Kidney epithelial cell (primary cell): ENCODE measurements at regions not wholly inside any gene's neighbourhood (a gene's known extent, or its start where the extent isn't known, plus 50 kb on each side); places are given as distances from the start of the nearest gene placed in this dataset.
A peak's percentile ranks its signal among the peaks of the same experiment; 100 is the strongest.

Source experiments
- DNase-seq: peaks from one replicate; pipeline ENCODE4 v3.0.0-alpha.2; 2010; ENCODE audit warnings: low read depth
- H3K27me3 ChIP-seq: 2 replicates; pipeline ENCODE4 v1.6.0; 2011; ENCODE audit warnings: low read length; ENCODE audit not compliant: control insufficient read depth, insufficient read depth
- H3K36me3 ChIP-seq: 2 replicates; pipeline ENCODE4 v1.5.1; 2011; ENCODE audit warnings: low read length; ENCODE audit not compliant: control insufficient read depth, insufficient read depth
- H3K4me3 ChIP-seq: 2 replicates; pipeline ENCODE4 v1.5.1; 2011; ENCODE audit warnings: low read depth, mild to moderate bottlenecking, control low read depth, low read length
- CTCF ChIP-seq: IDR thresholded peaks from 2 replicates; pipeline ENCODE4 v1.5.1; 2011; ENCODE audit warnings: mild to moderate bottlenecking, moderate library complexity, low read length, control low read depth, inconsistent platforms; ENCODE audit not compliant: insufficient read depth, poor library complexity, severe bottlenecking

- H3K36me3 ChIP-seq, result no peaks in the 10 kb centered on the region
- H3K27me3 ChIP-seq, result peaks cover 3% of the 10 kb centered on the region
- TF ChIP-seq CTCF, result no peak
- H3K4me3 ChIP-seq, result no peak overlapping the region
- DNase-seq, result no peak
Observed at GRCh38 chr14:95445676-95446075, 70.8 kb downstream of the SYNE3 start.

GRCh38 chr14:95445161-95445560, 71.3 kb downstream of the SYNE3 start:
- DNase-seq, result no peak
- Histone ChIP-seq H3K4me3 (no peak overlapping the region), H3K36me3 (no peaks in the 10 kb centered on the region), H3K27me3 (peaks cover 3% of the 10 kb centered on the region)
- no peak for TF ChIP-seq CTCF

- Histone ChIP-seq H3K4me3 (no peak overlapping the region), H3K36me3 (no peaks in the 10 kb centered on the region), H3K27me3 (peaks cover 3% of the 10 kb centered on the region)
- no peak for TF ChIP-seq CTCF
- no peak for DNase-seq
Observed at GRCh38 chr14:95444132-95445129, 72.0 kb downstream of the SYNE3 start.

- peak; percentile 91 for TF ChIP-seq CTCF
- no peak for DNase-seq
Observed at GRCh38 chr14:95442633-95443021, 73.8 kb downstream of the SYNE3 start.

GRCh38 chr14:95442016-95442632, 74.3 kb downstream of the SYNE3 start:
- no peak for DNase-seq
- no peak overlapping the region for H3K4me3 ChIP-seq

More at GRCh38 chr14:95442633-95443021, 73.8 kb downstream of the SYNE3 start:
- Histone ChIP-seq H3K36me3 (no peaks in the 10 kb centered on the region), H3K27me3 (peaks cover 3% of the 10 kb centered on the region), H3K4me3 (no peak overlapping the region)

More at GRCh38 chr14:95442016-95442632, 74.3 kb downstream of the SYNE3 start:
- Histone ChIP-seq H3K36me3 (no peaks in the 10 kb centered on the region), H3K27me3 (peaks cover 3% of the 10 kb centered on the region)
- no peak for TF ChIP-seq CTCF
